Activated naive CD4-positive, alpha-beta T cell treated with anti-CD3 and anti-CD28 coated beads, Interleukin-2, amount 10 ng/mL, durations not matched to agents 7 days and 5 days (primary cell): ENCODE measurements at regions not wholly inside any gene's neighbourhood (a gene's known extent, or its start where the extent isn't known, plus 50 kb on each side); places are given as distances from the start of the nearest gene placed in this dataset.

Source experiments
- CTCF ChIA-PET: fragments of 350-600 bp; sonication (Branson Sonifier 250); formaldehyde crosslinking; loops from one replicate; lab custom pipeline; 2021; ENCODE audit warnings: antibody characterized with exemption; lab: Charles Lee
- DNase-seq: peaks from one replicate; pipeline ENCODE4 v3.0.0-alpha.2; 2020
- H3K27ac Mint-ChIP-seq: one replicate; pipeline ENCODE4 v1.8.0; 2021; ENCODE audit warnings: mild to moderate bottlenecking, moderate library complexity, mixed read lengths
- H3K27me3 Mint-ChIP-seq: one replicate; pipeline ENCODE4 v1.8.0; 2021; ENCODE audit warnings: mild to moderate bottlenecking, mixed read lengths
- H3K36me3 Mint-ChIP-seq: one replicate; pipeline ENCODE4 v1.8.0; 2021; ENCODE audit warnings: mixed read lengths
- H3K4me1 Mint-ChIP-seq: one replicate; pipeline ENCODE4 v1.8.0; 2021; ENCODE audit warnings: mixed read lengths
- H3K4me3 Mint-ChIP-seq: one replicate; pipeline ENCODE4 v1.8.0; 2021; ENCODE audit warnings: mild to moderate bottlenecking, moderate library complexity, mixed read lengths
- H3K9me3 Mint-ChIP-seq: one replicate; pipeline ENCODE4 v1.8.0; 2021; ENCODE audit warnings: mixed read lengths

GRCh38 chr17:37838276-37838675 is 85.9 kb upstream of the TBC1D3K start:
- DNase-seq, result no peak
- CTCF ChIA-PET, result no interaction called here
- H3K36me3 Mint-ChIP-seq, result no peaks in the 10 kb centered on the region
- no peaks in the 10 kb centered on the region for H3K9me3 Mint-ChIP-seq
- H3K4me1 Mint-ChIP-seq, result peaks cover 17% of the 10 kb centered on the region
- no peak overlapping the region for H3K4me3 Mint-ChIP-seq
- peaks cover 65% of the 10 kb centered on the region for H3K27me3 Mint-ChIP-seq
- no peak overlapping the region for H3K27ac Mint-ChIP-seq

GRCh38 chr17:37836593-37836992 is 87.6 kb upstream of the TBC1D3K start:
- DNase-seq, result no peak
- no peak overlapping the region for H3K27ac Mint-ChIP-seq
- no peaks in the 10 kb centered on the region for H3K9me3 Mint-ChIP-seq
- peaks cover 63% of the 10 kb centered on the region for H3K27me3 Mint-ChIP-seq
- no peak overlapping the region for H3K4me3 Mint-ChIP-seq
- CTCF ChIA-PET, result interaction anchor here (0.6 to 1.0 kb wide), 2 partner anchors 13 to 489 kb away, joined by 3 to 5 read pairs; no protein-coding TSS in a partner anchor
- peaks cover 20% of the 10 kb centered on the region for H3K4me1 Mint-ChIP-seq
- H3K36me3 Mint-ChIP-seq, result no peaks in the 10 kb centered on the region

DNA sequence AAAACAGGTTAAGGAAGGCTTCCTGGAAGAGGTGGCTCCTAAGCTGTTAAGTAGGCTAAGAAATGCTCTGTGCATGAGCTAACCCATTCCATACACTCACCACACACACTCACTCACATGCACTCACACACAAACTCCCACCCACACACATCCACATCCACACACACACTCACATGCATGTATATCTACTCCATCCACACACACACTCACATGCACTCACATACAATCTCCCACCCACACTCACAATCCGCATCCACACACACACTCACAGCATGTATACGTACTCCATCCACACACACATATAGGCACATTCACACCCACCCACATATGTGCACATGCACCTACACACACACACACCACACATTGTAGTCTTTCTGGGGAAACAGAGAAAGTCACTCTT is 89.3 kb upstream of the HNF1B start:
- no peaks in the 10 kb centered on the region for H3K9me3 Mint-ChIP-seq
- peaks cover 20% of the 10 kb centered on the region for H3K4me1 Mint-ChIP-seq
- H3K36me3 Mint-ChIP-seq, result no peaks in the 10 kb centered on the region
- no peak overlapping the region for H3K27ac Mint-ChIP-seq
- H3K4me3 Mint-ChIP-seq, result no peak overlapping the region
- CTCF ChIA-PET, result interaction anchor here (0.6 to 1.2 kb wide), 2 partner anchors 18 to 72 kb away, joined by 3 to 4 read pairs; no protein-coding TSS in a partner anchor
- no peak for DNase-seq
- H3K27me3 Mint-ChIP-seq, result peaks cover 48% of the 10 kb centered on the region

GRCh38 chr17:37833237-37833859 is 88.5 kb upstream of the HNF1B start:
- no peaks in the 10 kb centered on the region for H3K9me3 Mint-ChIP-seq
- peaks cover 48% of the 10 kb centered on the region for H3K27me3 Mint-ChIP-seq
- H3K4me3 Mint-ChIP-seq, result no peak overlapping the region
- no peaks in the 10 kb centered on the region for H3K36me3 Mint-ChIP-seq
- peak; percentile 43 for DNase-seq
- peaks cover 27% of the 10 kb centered on the region for H3K4me1 Mint-ChIP-seq
- CTCF ChIA-PET, result interaction anchor here (0.6 to 1.2 kb wide), 2 partner anchors 17 to 71 kb away, joined by 3 to 4 read pairs; no protein-coding TSS in a partner anchor
- H3K27ac Mint-ChIP-seq, result no peak overlapping the region

GRCh38 chr17:37831986-37832385 is 87.1 kb upstream of the HNF1B start:
- no peak overlapping the region for H3K4me3 Mint-ChIP-seq
- CTCF ChIA-PET, result no interaction called here

GRCh38 chr17:37831492-37831891 is 86.6 kb upstream of the HNF1B start:
- Mint-ChIP-seq H3K27me3 (peaks cover 51% of the 10 kb centered on the region), H3K4me3 (no peak overlapping the region), H3K9me3 (no peaks in the 10 kb centered on the region), H3K27ac (no peak overlapping the region), H3K4me1 (peaks cover 32% of the 10 kb centered on the region), H3K36me3 (no peaks in the 10 kb centered on the region)
- no peak for DNase-seq
- CTCF ChIA-PET, result no interaction called here

More at GRCh38 chr17:37831986-37832385, 87.1 kb upstream of the HNF1B start:
- H3K27me3 Mint-ChIP-seq, result peaks cover 46% of the 10 kb centered on the region
- no peaks in the 10 kb centered on the region for H3K9me3 Mint-ChIP-seq
- H3K36me3 Mint-ChIP-seq, result no peaks in the 10 kb centered on the region
- H3K27ac Mint-ChIP-seq, result no peak overlapping the region
- no peak for DNase-seq
- H3K4me1 Mint-ChIP-seq, result peaks cover 32% of the 10 kb centered on the region

DNA sequence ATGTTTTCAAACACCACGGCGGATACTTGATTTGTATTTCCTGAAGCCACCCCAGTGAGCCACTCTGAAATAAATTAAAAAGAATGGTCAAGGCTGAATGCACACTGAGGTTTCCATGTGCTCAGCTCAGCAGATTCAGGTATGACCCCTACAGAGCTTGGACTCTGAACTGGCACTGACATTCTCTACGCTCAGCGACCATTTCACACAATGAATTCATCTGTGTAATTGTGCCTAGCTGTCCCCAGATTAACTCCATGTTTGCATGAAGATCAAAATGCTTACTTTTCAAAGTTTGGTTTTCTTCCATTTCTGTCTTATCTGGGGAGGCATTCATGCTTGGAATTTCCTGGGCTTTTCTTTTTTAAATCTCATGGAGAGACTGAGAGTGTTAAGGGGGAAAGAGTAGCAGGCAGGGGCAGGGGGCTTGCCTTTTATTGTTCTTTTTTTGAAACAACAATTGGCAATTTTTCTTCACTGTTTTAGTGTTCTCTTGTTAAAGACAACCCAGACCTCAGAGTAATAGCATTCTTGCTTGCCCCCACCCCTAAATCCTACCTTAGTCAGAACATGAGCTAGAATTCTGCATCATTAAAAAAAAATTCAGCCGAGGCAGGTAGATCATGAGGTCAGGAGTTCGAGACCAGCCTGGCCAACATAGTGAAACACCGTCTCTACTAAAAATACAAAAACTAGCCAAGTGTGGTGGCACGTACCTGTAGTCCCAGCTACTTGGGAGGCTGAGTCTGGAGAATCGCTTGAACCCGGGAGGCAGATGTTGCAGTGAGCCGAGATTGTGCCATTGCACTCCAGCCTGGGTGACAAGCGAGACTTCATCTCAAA is 85.5 kb upstream of the HNF1B start:
- H3K4me1 Mint-ChIP-seq, result peaks cover 32% of the 10 kb centered on the region
- no peak overlapping the region for H3K4me3 Mint-ChIP-seq
- no peaks in the 10 kb centered on the region for H3K36me3 Mint-ChIP-seq
- CTCF ChIA-PET, result no interaction called here
- DNase-seq, result no peak
- peaks cover 52% of the 10 kb centered on the region for H3K27me3 Mint-ChIP-seq
- no peak overlapping the region for H3K27ac Mint-ChIP-seq
- no peaks in the 10 kb centered on the region for H3K9me3 Mint-ChIP-seq

DNA sequence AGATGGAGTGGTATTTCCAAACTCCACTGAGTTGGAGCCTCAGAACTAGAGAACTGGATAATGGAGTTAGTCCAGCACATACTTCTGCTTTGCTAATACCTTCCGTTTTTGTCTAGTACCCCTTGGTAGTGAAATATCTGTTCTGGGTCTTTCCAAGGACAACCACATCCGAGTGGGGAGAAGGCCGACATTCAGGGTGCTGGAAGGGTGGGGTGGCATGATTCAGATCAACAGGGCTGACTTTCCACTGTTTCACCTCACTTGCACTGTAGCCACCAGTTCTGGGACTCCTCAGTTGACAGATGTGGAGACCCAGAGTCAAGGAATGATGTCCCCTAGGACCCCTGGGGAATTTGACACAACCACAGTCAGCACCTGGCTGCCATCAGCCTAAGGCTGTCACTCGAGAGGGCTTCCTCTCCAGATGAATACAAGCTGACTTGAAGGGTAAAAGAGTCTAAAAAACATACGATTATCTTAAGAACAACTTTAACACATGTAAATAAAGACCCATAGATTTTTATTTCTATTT is 84.8 kb upstream of the HNF1B start:
- Mint-ChIP-seq H3K27ac (no peak overlapping the region), H3K4me1 (peaks cover 26% of the 10 kb centered on the region), H3K27me3 (peaks cover 56% of the 10 kb centered on the region), H3K36me3 (no peaks in the 10 kb centered on the region), H3K4me3 (no peak overlapping the region), H3K9me3 (no peaks in the 10 kb centered on the region)
- CTCF ChIA-PET, result no interaction called here
- no peak for DNase-seq

DNA sequence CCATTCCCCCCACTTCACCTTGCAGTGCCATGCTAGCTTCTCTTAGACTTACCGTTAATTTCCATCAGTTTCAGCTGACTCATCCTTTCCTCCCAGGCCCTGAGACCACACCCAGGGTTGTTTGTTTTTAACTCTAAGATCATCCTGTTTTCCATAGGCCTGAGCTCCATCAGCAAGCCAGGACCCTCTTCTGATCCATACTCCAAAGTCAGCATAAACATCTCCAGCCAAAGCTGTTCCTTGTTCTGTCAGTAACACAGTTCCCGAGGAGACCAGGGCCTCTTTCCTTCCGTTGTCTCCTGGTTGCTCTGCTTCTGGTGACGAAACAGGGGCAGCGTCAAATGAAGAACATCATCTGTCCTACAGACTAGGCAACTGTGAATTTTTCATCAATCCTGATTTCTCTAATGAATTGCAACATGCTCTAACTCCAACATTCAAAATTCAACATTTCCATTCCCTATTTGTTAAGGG is 83.8 kb upstream of the HNF1B start:
- Mint-ChIP-seq H3K9me3 (no peaks in the 10 kb centered on the region), H3K27ac (peak overlapping the region; percentile 28), H3K27me3 (peaks cover 62% of the 10 kb centered on the region), H3K4me1 (peaks cover 20% of the 10 kb centered on the region), H3K36me3 (no peaks in the 10 kb centered on the region), H3K4me3 (no peak overlapping the region)
- no peak for DNase-seq
- CTCF ChIA-PET, result interaction anchor here (0.7 to 1.5 kb wide), 4 partner anchors 8 to 178 kb away, joined by 3 to 5 read pairs (median 4); no protein-coding TSS in a partner anchor

GRCh38 chr17:37827905-37828650 is 83.2 kb upstream of the HNF1B start:
- CTCF ChIA-PET, result interaction anchor here (0.6 to 1.5 kb wide), 5 partner anchors 8 to 178 kb away, joined by 3 to 5 read pairs (median 4); no protein-coding TSS in a partner anchor
- Mint-ChIP-seq H3K36me3 (no peaks in the 10 kb centered on the region), H3K4me1 (peaks cover 14% of the 10 kb centered on the region), H3K27me3 (peaks cover 61% of the 10 kb centered on the region), H3K27ac (no peak overlapping the region), H3K9me3 (no peaks in the 10 kb centered on the region), H3K4me3 (no peak overlapping the region)
- DNase-seq, result no peak

- no peak for DNase-seq
- Mint-ChIP-seq H3K4me1 (peaks cover 12% of the 10 kb centered on the region), H3K27ac (no peak overlapping the region), H3K27me3 (peaks cover 68% of the 10 kb centered on the region), H3K36me3 (no peaks in the 10 kb centered on the region), H3K4me3 (no peak overlapping the region), H3K9me3 (no peaks in the 10 kb centered on the region)
- CTCF ChIA-PET, result interaction anchor here (0.7 to 0.9 kb wide), 2 partner anchors 10 to 172 kb away, joined by 3 read pairs; no protein-coding TSS in a partner anchor
Measured at GRCh38 chr17:37826497-37827430, 81.9 kb upstream of the HNF1B start.

DNA sequence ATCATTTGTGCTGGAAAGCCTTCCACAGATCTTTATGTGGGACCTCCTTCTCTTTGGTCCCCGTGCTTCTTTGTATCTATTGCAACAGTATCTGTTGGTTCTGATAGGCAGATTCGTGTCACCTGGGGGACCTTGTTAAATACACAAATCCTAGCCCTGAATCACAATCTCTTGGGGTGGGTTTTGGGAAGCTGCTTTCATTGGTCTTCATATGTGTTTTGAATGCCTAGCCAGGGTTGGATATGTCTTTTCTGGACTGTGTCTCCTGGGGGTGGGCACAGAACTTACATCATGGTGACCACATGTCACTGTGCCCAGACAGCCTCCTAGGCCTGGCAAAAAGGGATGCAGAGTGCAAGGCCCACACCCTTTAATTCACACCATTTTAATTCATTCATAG is 81.0 kb upstream of the HNF1B start:
- Mint-ChIP-seq H3K4me3 (no peak overlapping the region), H3K4me1 (peaks cover 13% of the 10 kb centered on the region), H3K27ac (no peak overlapping the region), H3K9me3 (no peaks in the 10 kb centered on the region), H3K36me3 (no peaks in the 10 kb centered on the region), H3K27me3 (peaks cover 77% of the 10 kb centered on the region)
- CTCF ChIA-PET, result interaction anchor here (0.9 kb wide), 1 partner anchor 10 kb away, joined by 3 read pairs; no protein-coding TSS in a partner anchor
- DNase-seq, result no peak
